PC-9 (cell line): ENCODE measurements at regions not wholly inside any gene's neighbourhood (a gene's known extent, or its start where the extent isn't known, plus 50 kb on each side); places are given as distances from the start of the nearest gene placed in this dataset.

Source experiments
- CTCF ChIP-seq: fragments of 200-600 bp; sonication (generic); conservative IDR thresholded peaks from 2 replicates; pipeline ENCODE4 v1.6.1; 2017; ENCODE audit warnings: mixed run types, antibody characterized with exemption, mild to moderate bottlenecking, moderate library complexity
- EZH2 ChIP-seq: fragments of 200-600 bp; sonication (generic); IDR thresholded peaks from 2 replicates; pipeline ENCODE4 v1.8.0; 2017; ENCODE audit warnings: antibody characterized with exemption, low read depth

GRCh38 chr6:84314377-84314898 is 87.0 kb upstream of the CEP162 start:
- TF ChIP-seq CTCF (no peak), EZH2 (no peak)
